ENCODE measurements at regions not wholly inside any gene's neighbourhood (a gene's known extent, or its start where the extent isn't known, plus 50 kb on each side); places are given as distances from the start of the nearest gene placed in this dataset.
A peak's percentile ranks its signal among the peaks of the same experiment; 100 is the strongest.

DNA sequence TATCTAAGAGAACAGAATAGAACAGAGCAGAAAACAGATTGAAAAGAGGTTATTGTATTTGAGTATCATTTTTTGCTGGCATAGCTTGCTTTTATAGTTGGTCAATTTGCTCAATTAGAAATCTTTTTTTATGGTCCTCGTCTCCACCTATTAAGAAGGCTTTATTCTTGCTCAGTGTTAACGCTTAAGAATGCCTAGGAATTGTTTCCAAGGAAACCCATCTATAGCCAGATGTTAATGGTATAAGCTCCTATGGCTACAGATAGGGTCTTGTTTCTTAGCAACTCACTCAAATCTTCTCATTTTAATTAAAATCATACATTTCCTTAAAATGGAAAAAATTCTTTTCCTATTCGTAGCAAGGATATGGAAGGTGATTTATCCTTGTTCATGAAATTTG is 392.3 kb downstream of the TMEM135 start:
- Histone ChIP-seq H3K36me3 (ENCODE audit: insufficient read depth, insufficient read length, low read length) (no peaks in the 10 kb centered on the region), H3K9me3 (ENCODE audit: insufficient read depth, low read length) (no peaks in the 10 kb centered on the region), H3K9ac (ENCODE audit: insufficient read length, low read depth) (no peak overlapping the region), H3K4me1 (ENCODE audit: insufficient read depth, insufficient read length) (no peaks in the 10 kb centered on the region), H3K4me3 (ENCODE audit: insufficient read length, low read depth) (no peak overlapping the region), H3K27me3 (ENCODE audit: insufficient read depth, insufficient read length) (no peaks in the 10 kb centered on the region)
- no peak for TF ChIP-seq YY1 (IDR thresholded peaks at IDR 0.05; ENCODE audit: insufficient read depth, insufficient read length)
- TF ChIP-seq ZNF274 (IDR thresholded peaks at IDR 0.05; ENCODE audit: low read depth, low read length): no peak
- no peak for TF ChIP-seq SUZ12 (IDR thresholded peaks at IDR 0.05; ENCODE audit: extremely low read depth, insufficient read depth, insufficient read length)
- no peak for DNase-seq (ENCODE audit: low read depth, low spot score)

DNA sequence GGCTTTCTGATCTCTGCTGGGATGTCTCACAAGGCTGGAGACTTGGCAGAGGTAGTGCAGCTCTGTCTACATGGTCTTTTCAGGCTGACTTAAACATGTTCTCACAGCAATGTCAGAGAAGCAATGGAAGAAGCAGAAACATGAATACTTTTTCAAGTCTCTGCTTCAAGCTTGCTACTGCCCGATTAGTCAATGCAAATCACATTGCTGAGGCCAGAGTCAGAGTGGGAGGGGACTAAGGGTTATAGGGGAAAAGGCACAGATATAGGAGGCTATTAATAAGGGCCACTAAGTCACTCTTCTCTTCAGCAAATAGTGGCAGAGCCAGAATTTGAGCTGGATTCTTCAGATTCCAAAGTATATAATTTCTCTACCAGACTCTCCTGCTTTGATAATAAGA is 390.5 kb downstream of the TMEM135 start:
- H3K4me3 ChIP-seq (ENCODE audit: insufficient read length, low read depth): no peak overlapping the region
- no peaks in the 10 kb centered on the region for H3K4me1 ChIP-seq (ENCODE audit: insufficient read depth, insufficient read length)
- TF ChIP-seq ZNF274 (IDR thresholded peaks at IDR 0.05; ENCODE audit: low read depth, low read length) (no peak), SUZ12 (IDR thresholded peaks at IDR 0.05; ENCODE audit: extremely low read depth, insufficient read depth, insufficient read length) (no peak), YY1 (IDR thresholded peaks at IDR 0.05; ENCODE audit: insufficient read depth, insufficient read length) (no peak)
- H3K36me3 ChIP-seq (ENCODE audit: insufficient read depth, insufficient read length, low read length): no peaks in the 10 kb centered on the region
- no peaks in the 10 kb centered on the region for H3K27me3 ChIP-seq (ENCODE audit: insufficient read depth, insufficient read length)
- no peak for DNase-seq (ENCODE audit: low read depth, low spot score)
- H3K9me3 ChIP-seq (ENCODE audit: insufficient read depth, low read length): no peaks in the 10 kb centered on the region
- no peak overlapping the region for H3K9ac ChIP-seq (ENCODE audit: insufficient read length, low read depth)

DNA sequence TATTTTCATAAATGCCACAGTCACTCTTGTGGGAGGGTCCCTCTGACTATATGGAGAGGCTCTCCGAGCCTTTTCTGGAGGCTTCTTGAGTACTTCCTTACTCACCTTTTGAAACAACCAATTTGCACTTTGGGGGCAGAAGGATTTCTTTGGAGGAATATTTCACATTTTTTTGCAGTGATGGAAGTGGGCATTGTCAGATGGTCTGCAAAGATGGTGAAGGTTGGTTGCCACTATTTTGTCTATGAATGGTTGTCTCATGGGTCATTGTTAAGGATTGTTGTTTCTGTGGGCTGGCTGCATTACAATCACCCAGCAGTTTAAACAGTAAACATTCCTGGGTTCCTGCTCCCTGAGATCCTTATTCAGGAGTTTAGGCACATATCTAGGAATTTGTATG is 388.2 kb downstream of the TMEM135 start:
- Histone ChIP-seq H3K27me3 (ENCODE audit: insufficient read depth, insufficient read length) (no peaks in the 10 kb centered on the region), H3K4me3 (ENCODE audit: insufficient read length, low read depth) (no peak overlapping the region), H3K9ac (ENCODE audit: insufficient read length, low read depth) (no peak overlapping the region), H3K9me3 (ENCODE audit: insufficient read depth, low read length) (no peaks in the 10 kb centered on the region), H3K4me1 (ENCODE audit: insufficient read depth, insufficient read length) (no peaks in the 10 kb centered on the region), H3K36me3 (ENCODE audit: insufficient read depth, insufficient read length, low read length) (no peaks in the 10 kb centered on the region)
- TF ChIP-seq SUZ12 (IDR thresholded peaks at IDR 0.05; ENCODE audit: extremely low read depth, insufficient read depth, insufficient read length): no peak
- no peak for TF ChIP-seq ZNF274 (IDR thresholded peaks at IDR 0.05; ENCODE audit: low read depth, low read length)
- TF ChIP-seq YY1 (IDR thresholded peaks at IDR 0.05; ENCODE audit: insufficient read depth, insufficient read length): no peak
- peak; percentile 8 for DNase-seq (ENCODE audit: low read depth, low spot score)

DNA sequence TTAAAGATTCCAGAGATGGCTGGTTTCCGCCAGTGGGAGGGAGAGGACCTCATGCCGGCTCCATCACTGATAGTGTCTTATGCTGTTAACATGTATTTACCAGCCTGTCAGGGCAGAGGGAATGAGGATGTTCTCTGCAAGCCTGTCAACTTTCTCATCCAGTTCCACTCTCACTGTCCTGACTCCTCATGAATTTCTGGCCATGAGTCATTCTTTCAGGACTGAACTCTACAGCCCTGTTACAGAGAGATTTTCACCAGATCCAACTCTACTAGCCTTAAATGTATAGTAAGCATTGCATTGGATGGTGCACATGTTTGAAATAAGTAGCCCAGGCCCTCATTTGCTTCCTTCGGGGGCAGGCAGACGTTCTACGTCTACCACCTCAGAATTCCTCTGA is 387.7 kb downstream of the TMEM135 start:
- Histone ChIP-seq H3K27me3 (ENCODE audit: insufficient read depth, insufficient read length) (no peaks in the 10 kb centered on the region), H3K9ac (ENCODE audit: insufficient read length, low read depth) (no peak overlapping the region), H3K4me3 (ENCODE audit: insufficient read length, low read depth) (no peak overlapping the region), H3K4me1 (ENCODE audit: insufficient read depth, insufficient read length) (no peaks in the 10 kb centered on the region), H3K9me3 (ENCODE audit: insufficient read depth, low read length) (no peaks in the 10 kb centered on the region), H3K36me3 (ENCODE audit: insufficient read depth, insufficient read length, low read length) (no peaks in the 10 kb centered on the region)
- TF ChIP-seq ZNF274 (IDR thresholded peaks at IDR 0.05; ENCODE audit: low read depth, low read length) (no peak), YY1 (IDR thresholded peaks at IDR 0.05; ENCODE audit: insufficient read depth, insufficient read length) (no peak), SUZ12 (IDR thresholded peaks at IDR 0.05; ENCODE audit: extremely low read depth, insufficient read depth, insufficient read length) (no peak)
- DNase-seq (ENCODE audit: low read depth, low spot score): no peak

DNA sequence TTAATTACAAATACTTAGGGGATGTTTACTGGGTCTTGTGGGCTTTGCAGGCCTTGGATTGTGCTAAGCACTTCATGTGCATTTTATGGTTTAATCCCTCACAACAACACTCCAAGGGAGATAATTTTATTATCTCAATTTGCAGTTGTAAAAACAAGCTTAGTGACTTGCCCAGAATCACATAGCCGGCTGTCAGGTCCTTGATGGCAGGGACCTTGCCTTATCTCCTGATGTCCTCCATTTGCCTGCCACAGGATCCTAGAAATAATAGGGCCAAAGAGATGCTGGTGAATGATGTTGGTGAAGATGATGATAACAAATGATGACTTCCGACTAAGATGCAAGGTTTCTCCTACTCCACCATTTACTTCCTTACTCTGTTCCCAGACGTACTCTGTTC is 385.4 kb downstream of the TMEM135 start:
- TF ChIP-seq ZNF274 (IDR thresholded peaks at IDR 0.05; ENCODE audit: low read depth, low read length): no peak
- no peak for TF ChIP-seq SUZ12 (IDR thresholded peaks at IDR 0.05; ENCODE audit: extremely low read depth, insufficient read depth, insufficient read length)
- TF ChIP-seq YY1 (IDR thresholded peaks at IDR 0.05; ENCODE audit: insufficient read depth, insufficient read length): no peak
- Histone ChIP-seq H3K9me3 (ENCODE audit: insufficient read depth, low read length) (no peaks in the 10 kb centered on the region), H3K36me3 (ENCODE audit: insufficient read depth, insufficient read length, low read length) (no peaks in the 10 kb centered on the region), H3K4me1 (ENCODE audit: insufficient read depth, insufficient read length) (no peaks in the 10 kb centered on the region), H3K9ac (ENCODE audit: insufficient read length, low read depth) (no peak overlapping the region), H3K4me3 (ENCODE audit: insufficient read length, low read depth) (no peak overlapping the region), H3K27me3 (ENCODE audit: insufficient read depth, insufficient read length) (no peaks in the 10 kb centered on the region)
- no peak for DNase-seq (ENCODE audit: low read depth, low spot score)

DNA sequence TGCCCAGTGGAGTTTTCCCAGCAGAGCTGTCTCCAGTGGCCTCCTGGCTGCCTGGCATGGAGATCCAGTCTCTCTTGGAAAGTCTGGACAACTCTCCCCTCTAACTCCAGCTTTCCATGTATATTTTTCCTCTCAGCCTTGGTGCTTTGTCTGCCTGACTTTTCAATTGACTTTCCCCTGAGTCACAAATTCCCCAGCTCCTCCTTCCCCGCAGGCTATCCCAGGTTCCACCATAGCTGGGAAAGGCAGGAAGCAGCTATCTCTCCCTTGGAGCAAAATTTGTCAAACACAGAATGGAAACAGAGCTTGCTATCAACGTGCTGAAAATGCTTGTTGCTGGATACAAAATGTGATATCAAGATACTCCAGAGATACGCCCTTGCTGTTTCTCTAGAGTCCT is 384.8 kb downstream of the TMEM135 start:
- TF ChIP-seq YY1 (IDR thresholded peaks at IDR 0.05; ENCODE audit: insufficient read depth, insufficient read length) (no peak), SUZ12 (IDR thresholded peaks at IDR 0.05; ENCODE audit: extremely low read depth, insufficient read depth, insufficient read length) (no peak), ZNF274 (IDR thresholded peaks at IDR 0.05; ENCODE audit: low read depth, low read length) (no peak)
- H3K27me3 ChIP-seq (ENCODE audit: insufficient read depth, insufficient read length): no peaks in the 10 kb centered on the region
- DNase-seq (ENCODE audit: low read depth, low spot score): peak; percentile 20
- H3K9me3 ChIP-seq (ENCODE audit: insufficient read depth, low read length): no peaks in the 10 kb centered on the region
- no peak overlapping the region for H3K4me3 ChIP-seq (ENCODE audit: insufficient read length, low read depth)
- H3K9ac ChIP-seq (ENCODE audit: insufficient read length, low read depth): no peak overlapping the region
- no peaks in the 10 kb centered on the region for H3K4me1 ChIP-seq (ENCODE audit: insufficient read depth, insufficient read length)
- no peaks in the 10 kb centered on the region for H3K36me3 ChIP-seq (ENCODE audit: insufficient read depth, insufficient read length, low read length)

DNA sequence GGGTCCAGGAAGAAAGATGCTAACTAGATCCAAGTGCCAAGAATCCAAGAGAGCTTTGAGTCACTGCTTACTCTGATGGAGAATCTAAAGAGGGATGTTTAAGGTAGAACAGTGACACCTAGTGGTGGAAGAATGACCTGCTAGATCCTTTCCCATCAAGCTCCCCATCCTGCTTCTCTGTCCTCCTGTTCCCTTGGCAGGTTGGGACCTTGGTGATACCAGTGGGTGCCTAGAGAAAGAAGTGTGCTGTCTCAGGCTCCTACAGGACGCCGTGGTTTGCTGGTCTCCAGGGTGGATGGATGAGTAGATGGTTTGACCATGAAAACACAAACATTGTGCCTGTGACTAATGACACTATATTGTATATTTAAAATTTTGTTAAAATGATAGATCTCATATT is 383.7 kb downstream of the TMEM135 start:
- Histone ChIP-seq H3K4me1 (ENCODE audit: insufficient read depth, insufficient read length) (no peaks in the 10 kb centered on the region), H3K36me3 (ENCODE audit: insufficient read depth, insufficient read length, low read length) (no peaks in the 10 kb centered on the region), H3K9ac (ENCODE audit: insufficient read length, low read depth) (no peak overlapping the region), H3K9me3 (ENCODE audit: insufficient read depth, low read length) (no peaks in the 10 kb centered on the region), H3K4me3 (ENCODE audit: insufficient read length, low read depth) (no peak overlapping the region), H3K27me3 (ENCODE audit: insufficient read depth, insufficient read length) (no peaks in the 10 kb centered on the region)
- no peak for TF ChIP-seq YY1 (IDR thresholded peaks at IDR 0.05; ENCODE audit: insufficient read depth, insufficient read length)
- no peak for TF ChIP-seq ZNF274 (IDR thresholded peaks at IDR 0.05; ENCODE audit: low read depth, low read length)
- no peak for TF ChIP-seq SUZ12 (IDR thresholded peaks at IDR 0.05; ENCODE audit: extremely low read depth, insufficient read depth, insufficient read length)
- DNase-seq (ENCODE audit: low read depth, low spot score): peak; percentile 87

DNA sequence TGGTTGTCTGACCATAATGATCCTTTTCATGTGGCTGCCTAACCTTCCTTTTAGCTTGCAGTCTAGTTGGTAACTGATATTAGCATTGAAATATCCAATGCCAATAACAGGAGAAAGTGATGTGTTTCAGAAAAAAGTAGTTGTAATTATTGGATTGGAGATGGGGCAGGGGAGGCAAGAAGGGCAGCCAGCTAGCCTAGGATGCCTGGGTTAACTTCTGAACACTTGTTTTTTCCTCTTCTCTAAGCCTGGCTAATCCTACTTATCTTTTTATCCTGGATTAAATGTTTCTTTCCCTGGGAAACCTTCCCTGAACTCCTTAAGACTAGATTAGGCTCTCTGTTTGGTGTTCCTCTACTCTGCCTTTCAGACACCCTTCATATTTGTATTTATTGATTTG is 380.2 kb downstream of the TMEM135 start:
- DNase-seq (ENCODE audit: low read depth, low spot score): no peak

More for the DNA sequence above, 380.2 kb downstream of the TMEM135 start:
- Histone ChIP-seq H3K4me3 (ENCODE audit: insufficient read length, low read depth) (no peak overlapping the region), H3K9ac (ENCODE audit: insufficient read length, low read depth) (no peak overlapping the region), H3K9me3 (ENCODE audit: insufficient read depth, low read length) (no peaks in the 10 kb centered on the region), H3K27me3 (ENCODE audit: insufficient read depth, insufficient read length) (no peaks in the 10 kb centered on the region), H3K4me1 (ENCODE audit: insufficient read depth, insufficient read length) (no peaks in the 10 kb centered on the region), H3K36me3 (ENCODE audit: insufficient read depth, insufficient read length, low read length) (no peaks in the 10 kb centered on the region)
- TF ChIP-seq ZNF274 (IDR thresholded peaks at IDR 0.05; ENCODE audit: low read depth, low read length): no peak
